SK-N-SH (cell line): ENCODE measurements at regions not wholly inside any gene's neighbourhood (a gene's known extent, or its start where the extent isn't known, plus 50 kb on each side); places are given as distances from the start of the nearest gene placed in this dataset.

Experiments used
- CTCF ChIA-PET: fragments of 300-600, 350-600 bp; formaldehyde crosslinking; extraction: SDS; loops from one replicate; lab custom pipeline; 2021; lab: Yijun Ruan, JAX
- POLR2A ChIA-PET: fragments of 350-600 bp; sonication (Branson Sonifier 250); formaldehyde crosslinking; extraction: SDS; loops from one replicate; lab custom pipeline; 2020; ENCODE audit warnings: antibody characterized with exemption, inconsistent platforms; lab: Yijun Ruan, JAX
- DNase-seq: peaks from one replicate; pipeline ENCODE4 v3.0.0; 2012
- H2AFZ ChIP-seq: fragments of 200-600 bp; sonication (generic); 2 replicates; pipeline ENCODE4 v1.8.1; 2016; ENCODE audit warnings: antibody characterized with exemption, mild to moderate bottlenecking, low read depth
- H3F3A ChIP-seq: fragments of 200-600 bp; sonication (generic); replicated peaks from 2 replicates; pipeline ENCODE3; 2016; ENCODE audit warnings: antibody characterized with exemption, mild to moderate bottlenecking; ENCODE audit not compliant: insufficient read depth
- H3K27ac ChIP-seq, 2 experiments: fragments of 200-500 bp in 1 of 2; fragments of 200-600 bp in 1 of 2; sonication (Bioruptor generic) in 1 of 2; sonication (generic), shearing (Covaris generic) in 1 of 2; 2 replicates each; pipeline versions ENCODE4 v1.5.1 to v1.6.1; 2014 to 2016; ENCODE audit warnings: low read depth in 2 of 2, inconsistent platforms in 1 of 2, low read length in 1 of 2, mild to moderate bottlenecking in 1 of 2, mixed read lengths in 1 of 2
- H3K27me3 ChIP-seq: fragments of 200-600 bp; sonication (generic), shearing (Covaris generic); 2 replicates; pipeline ENCODE4 v1.6.1; 2016; ENCODE audit warnings: mixed run types; ENCODE audit not compliant: insufficient read depth
- H3K36me3 ChIP-seq, 2 experiments: fragments of 200-500 bp in 1 of 2; fragments of 200-600 bp in 1 of 2; sonication (Bioruptor generic) in 1 of 2; sonication (generic) in 1 of 2; replicated peaks in 1 of 2; 2 replicates each; pipeline versions ENCODE3 to v1.5.1; 2014 to 2016; ENCODE audit warnings: low read length in 1 of 2, mild to moderate bottlenecking in 1 of 2; ENCODE audit not compliant: insufficient read depth in 2 of 2, control insufficient read depth in 1 of 2
- H3K4me1 ChIP-seq, 2 experiments: fragments of 200-500 bp in 1 of 2; fragments of 200-600 bp in 1 of 2; sonication (Bioruptor generic) in 1 of 2; sonication (generic), shearing (Covaris generic) in 1 of 2; 2 replicates each; pipeline versions ENCODE4 v1.5.1 to v1.6.1; 2014 to 2016; ENCODE audit warnings: low read depth in 1 of 2, low read length in 1 of 2, mixed run types in 1 of 2; ENCODE audit not compliant: insufficient read depth in 2 of 2, control insufficient read depth in 1 of 2
- H3K4me2 ChIP-seq: fragments of 200-600 bp; sonication (generic), shearing (Covaris generic); 2 replicates; pipeline ENCODE4 v1.6.1; 2017; ENCODE audit warnings: mixed run types
- H3K4me3 ChIP-seq, 2 experiments: fragments of 200-500 bp in 1 of 2; fragments of 200-600 bp in 1 of 2; sonication (Bioruptor generic) in 1 of 2; sonication (generic), shearing (Covaris generic) in 1 of 2; 2 replicates each; pipeline versions ENCODE4 v1.5.1 to v1.8.1; 2014 to 2016; ENCODE audit warnings: low read depth in 2 of 2, inconsistent platforms in 1 of 2, low read length in 1 of 2, mild to moderate bottlenecking in 1 of 2, mixed read lengths in 1 of 2, moderate library complexity in 1 of 2
- H3K79me2 ChIP-seq: fragments of 200-600 bp; sonication (generic); 2 replicates; pipeline ENCODE4 v1.8.1; 2017; ENCODE audit warnings: mild to moderate bottlenecking; ENCODE audit not compliant: insufficient read depth
- H3K9ac ChIP-seq: fragments of 200-600 bp; sonication (generic); 2 replicates; pipeline ENCODE4 v1.6.1; 2017; ENCODE audit warnings: mixed run types
- H3K9me2 ChIP-seq: fragments of 200-600 bp; sonication (generic); 2 replicates; pipeline ENCODE4 v1.6.1; 2017; ENCODE audit warnings: mixed run types
- H3K9me3 ChIP-seq: fragments of 200-600 bp; sonication (generic); 2 replicates; pipeline ENCODE4 v1.6.1; 2017; ENCODE audit warnings: mixed run types, mild to moderate bottlenecking, moderate library complexity
- H4K20me1 ChIP-seq: fragments of 200-600 bp; sonication (generic); 2 replicates; pipeline ENCODE4 v1.6.1; 2017; ENCODE audit warnings: mild to moderate bottlenecking, mixed run types; ENCODE audit not compliant: insufficient read depth
- FOSL2 ChIP-seq: IDR thresholded peaks from 2 replicates; pipeline ENCODE4 v1.4.0; 2012; ENCODE audit warnings: low read depth, mild to moderate bottlenecking, moderate library complexity, borderline replicate concordance
- FOXM1 ChIP-seq: IDR thresholded peaks from 2 replicates; pipeline ENCODE4 v1.4.0; 2012; ENCODE audit warnings: low read depth, mild to moderate bottlenecking
- GABPA ChIP-seq: IDR thresholded peaks from 2 replicates; pipeline ENCODE4 v1.4.0; 2012; ENCODE audit warnings: low read depth, mild to moderate bottlenecking
- IRF3 ChIP-seq: fragments of 150-350 bp; IDR thresholded peaks from 2 replicates; pipeline ENCODE4 v1.6.1; 2016; ENCODE audit warnings: mild to moderate bottlenecking, low read depth, low read length
- MEF2A ChIP-seq: IDR thresholded peaks from 2 replicates; pipeline ENCODE4 v1.4.0; 2012; ENCODE audit warnings: low read depth, borderline replicate concordance
- NFIC ChIP-seq: IDR thresholded peaks from 2 replicates; pipeline ENCODE4 v1.4.0; 2012; ENCODE audit warnings: borderline replicate concordance
- POLR2AphosphoS5 ChIP-seq: IDR thresholded peaks from 2 replicates; pipeline ENCODE4 v1.6.1; 2012; ENCODE audit warnings: low read depth, low read length
- RAD21 ChIP-seq: IDR thresholded peaks from 2 replicates; pipeline ENCODE4 v1.6.1; 2012; ENCODE audit warnings: mild to moderate bottlenecking, low read length
- RCOR1 ChIP-seq: fragments of 150-350 bp; IDR thresholded peaks from 2 replicates; pipeline ENCODE4 v1.6.1; 2017; ENCODE audit warnings: antibody characterized with exemption, low read length
- RFX5 ChIP-seq: IDR thresholded peaks from 2 replicates; pipeline ENCODE4 v1.6.1; 2012; ENCODE audit warnings: mild to moderate bottlenecking, improper control_type of control experiment, low read length
- RXRA ChIP-seq: IDR thresholded peaks from 2 replicates; pipeline ENCODE4 v1.4.0; 2012; ENCODE audit warnings: low read depth, mild to moderate bottlenecking, borderline replicate concordance
- SMC3 ChIP-seq: IDR thresholded peaks from 2 replicates; pipeline ENCODE4 v1.6.1; 2012; ENCODE audit warnings: low read depth, low read length, improper control_type of control experiment
- TAF1 ChIP-seq: IDR thresholded peaks from 2 replicates; pipeline ENCODE4 v1.6.1; 2012; ENCODE audit warnings: low read depth, mild to moderate bottlenecking, low read length, moderate library complexity, borderline replicate concordance
- WGBS: methylation state at CpG from one replicate; pipeline ENCODE4 v1.1.6; 2017; ENCODE audit warnings: low lambda C conversion rate; 5-methylcytosine and 5-hydroxymethylcytosine counted together
- TF ChIP-seq, protein P1 (sequence below): IDR thresholded peaks from 2 replicates; pipeline ENCODE4 v1.6.1; 2012; ENCODE audit warnings: mild to moderate bottlenecking, low read depth, low read length, moderate library complexity
- TF ChIP-seq, protein P2 (sequence below): IDR thresholded peaks from 2 replicates; pipeline ENCODE4 v1.4.0; 2012; ENCODE audit warnings: low read depth, borderline replicate concordance
- TF ChIP-seq, protein P3 (sequence below): fragments of 150-350 bp; IDR thresholded peaks from 2 replicates; pipeline ENCODE4 v1.6.1; 2017; ENCODE audit warnings: antibody characterized with exemption, low read length, low read depth, borderline replicate concordance

DNA sequence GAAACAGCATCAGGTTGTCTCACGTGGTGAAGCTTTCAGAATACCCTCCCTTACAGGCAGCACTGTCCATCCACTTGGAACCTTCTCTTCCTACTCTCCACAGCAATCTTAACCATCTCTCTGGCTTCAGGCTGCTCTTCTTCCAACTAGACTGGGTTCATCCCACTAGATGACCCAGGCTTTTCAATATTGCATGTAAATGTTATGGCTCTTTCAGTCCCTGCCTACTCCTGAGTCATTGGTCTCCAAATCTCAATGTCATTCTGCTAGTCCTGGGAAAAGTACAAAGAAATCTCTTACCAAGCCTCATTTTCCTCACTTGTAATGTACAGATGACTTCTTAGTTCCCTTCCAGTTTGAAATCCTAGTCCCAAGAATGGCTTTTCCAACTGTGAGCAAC, 109.7 kb upstream of the CTNNB1 start:
- Histone ChIP-seq H3K4me1 (no peaks in the 10 kb centered on the region), H3F3A (no peaks in the 10 kb centered on the region), H3K36me3 (no peaks in the 10 kb centered on the region)
- TF ChIP-seq FOSL2 (no peak), RAD21 (no peak), IRF3 (no peak), SMC3 (no peak), POLR2AphosphoS5 (no peak), RXRA (no peak), NFIC (no peak), MEF2A (no peak), FOXM1 (no peak), TAF1 (no peak), RCOR1 (no peak), RFX5 (no peak), GABPA (no peak)
- TF ChIP-seq, protein P1, sequence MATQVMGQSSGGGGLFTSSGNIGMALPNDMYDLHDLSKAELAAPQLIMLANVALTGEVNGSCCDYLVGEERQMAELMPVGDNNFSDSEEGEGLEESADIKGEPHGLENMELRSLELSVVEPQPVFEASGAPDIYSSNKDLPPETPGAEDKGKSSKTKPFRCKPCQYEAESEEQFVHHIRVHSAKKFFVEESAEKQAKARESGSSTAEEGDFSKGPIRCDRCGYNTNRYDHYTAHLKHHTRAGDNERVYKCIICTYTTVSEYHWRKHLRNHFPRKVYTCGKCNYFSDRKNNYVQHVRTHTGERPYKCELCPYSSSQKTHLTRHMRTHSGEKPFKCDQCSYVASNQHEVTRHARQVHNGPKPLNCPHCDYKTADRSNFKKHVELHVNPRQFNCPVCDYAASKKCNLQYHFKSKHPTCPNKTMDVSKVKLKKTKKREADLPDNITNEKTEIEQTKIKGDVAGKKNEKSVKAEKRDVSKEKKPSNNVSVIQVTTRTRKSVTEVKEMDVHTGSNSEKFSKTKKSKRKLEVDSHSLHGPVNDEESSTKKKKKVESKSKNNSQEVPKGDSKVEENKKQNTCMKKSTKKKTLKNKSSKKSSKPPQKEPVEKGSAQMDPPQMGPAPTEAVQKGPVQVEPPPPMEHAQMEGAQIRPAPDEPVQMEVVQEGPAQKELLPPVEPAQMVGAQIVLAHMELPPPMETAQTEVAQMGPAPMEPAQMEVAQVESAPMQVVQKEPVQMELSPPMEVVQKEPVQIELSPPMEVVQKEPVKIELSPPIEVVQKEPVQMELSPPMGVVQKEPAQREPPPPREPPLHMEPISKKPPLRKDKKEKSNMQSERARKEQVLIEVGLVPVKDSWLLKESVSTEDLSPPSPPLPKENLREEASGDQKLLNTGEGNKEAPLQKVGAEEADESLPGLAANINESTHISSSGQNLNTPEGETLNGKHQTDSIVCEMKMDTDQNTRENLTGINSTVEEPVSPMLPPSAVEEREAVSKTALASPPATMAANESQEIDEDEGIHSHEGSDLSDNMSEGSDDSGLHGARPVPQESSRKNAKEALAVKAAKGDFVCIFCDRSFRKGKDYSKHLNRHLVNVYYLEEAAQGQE = no peak
- TF ChIP-seq, protein P2, sequence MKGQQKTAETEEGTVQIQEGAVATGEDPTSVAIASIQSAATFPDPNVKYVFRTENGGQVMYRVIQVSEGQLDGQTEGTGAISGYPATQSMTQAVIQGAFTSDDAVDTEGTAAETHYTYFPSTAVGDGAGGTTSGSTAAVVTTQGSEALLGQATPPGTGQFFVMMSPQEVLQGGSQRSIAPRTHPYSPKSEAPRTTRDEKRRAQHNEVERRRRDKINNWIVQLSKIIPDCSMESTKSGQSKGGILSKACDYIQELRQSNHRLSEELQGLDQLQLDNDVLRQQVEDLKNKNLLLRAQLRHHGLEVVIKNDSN = no peak
- TF ChIP-seq, protein P3, sequence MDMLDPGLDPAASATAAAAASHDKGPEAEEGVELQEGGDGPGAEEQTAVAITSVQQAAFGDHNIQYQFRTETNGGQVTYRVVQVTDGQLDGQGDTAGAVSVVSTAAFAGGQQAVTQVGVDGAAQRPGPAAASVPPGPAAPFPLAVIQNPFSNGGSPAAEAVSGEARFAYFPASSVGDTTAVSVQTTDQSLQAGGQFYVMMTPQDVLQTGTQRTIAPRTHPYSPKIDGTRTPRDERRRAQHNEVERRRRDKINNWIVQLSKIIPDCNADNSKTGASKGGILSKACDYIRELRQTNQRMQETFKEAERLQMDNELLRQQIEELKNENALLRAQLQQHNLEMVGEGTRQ = no peak
- TF ChIP-seq, all 33 proteins: peak for 0
- Histone ChIP-seq H2AFZ (no peak overlapping the region), H3K9me2 (no peaks in the 10 kb centered on the region), H3K27me3 (no peaks in the 10 kb centered on the region), H4K20me1 (no peaks in the 10 kb centered on the region), H3K9me3 (no peaks in the 10 kb centered on the region), H3K27ac (no peak overlapping the region), H3K4me3 (no peak overlapping the region), H3K9ac (no peak overlapping the region), H3K4me2 (no peak overlapping the region), H3K79me2 (no peaks in the 10 kb centered on the region)
- no peak for DNase-seq
- POLR2A ChIA-PET = no interaction called here
- 18% methylated on average over 1 of the region's 1 CpG for WGBS
- CTCF ChIA-PET = no interaction called here
